Left colon (tissue), 2 donors: ENCODE measurements at regions not wholly inside any gene's neighbourhood (a gene's known extent, or its start where the extent isn't known, plus 50 kb on each side); places are given as distances from the start of the nearest gene placed in this dataset.
A peak's percentile ranks its signal among the peaks of the same experiment; 100 is the strongest.

ENCODE experiments used
- ATAC-seq: fragments of 200-7000 bp; cut with Tn5 transposase; one replicate; pipeline ENCODE4 v1.9.1; 2020; ENCODE audit warnings: mild to moderate bottlenecking, moderate library complexity
- DNase-seq, 2 donors: peaks; one replicate each; pipeline ENCODE4 v3.0.0-alpha.2; 2020
- intact Hi-C, 2 donors: fragments of 100-400 bp; cut with DNase I in 1 of 2; cut with micrococcal nuclease in 1 of 2; formaldehyde crosslinking; loops; one replicate each; pipeline versions ENCODE4 v1.11.2 to v1.14.0; 2022; cut with DNase I, micrococcal nuclease
- donor health status: DM: no; HTN: no; CAD: no.
- donor health status: DM: yes; HTN: yes; CAD: no.

GRCh38 chr10:64080071-64080470 is 558.9 kb downstream of the REEP3 start:
- ATAC-seq (no peak), DNase-seq (no peak)
- intact Hi-C loops: no loop called here

GRCh38 chr10:64081947-64082482 is 560.8 kb downstream of the REEP3 start:
- intact Hi-C loops: no loop called here
- DNase-seq: no peak
- ATAC-seq: peak; percentile 73

GRCh38 chr10:64086083-64086767 is 565.0 kb downstream of the REEP3 start:
- DNase-seq (no peak), ATAC-seq (no peak)
- intact Hi-C loops: no loop called here

GRCh38 chr10:64089648-64090047 is 568.4 kb downstream of the REEP3 start:
- no peak for DNase-seq
- no peak for ATAC-seq
- intact Hi-C loops: no loop called here

GRCh38 chr10:64090865-64091264 is 569.7 kb downstream of the REEP3 start:
- intact Hi-C loops: no loop called here
- ATAC-seq (peak; percentile 29), DNase-seq (no peak)

- intact Hi-C loops: no loop called here
- ATAC-seq (peak; percentile 56), DNase-seq (no peak)
Observed at GRCh38 chr10:64091897-64092296, 570.7 kb downstream of the REEP3 start.

- no peak for ATAC-seq
- DNase-seq: no peak
- intact Hi-C loops: no loop called here
Observed at GRCh38 chr10:64093304-64093703, 572.1 kb downstream of the REEP3 start.

- intact Hi-C loops: no loop called here
- DNase-seq (no peak), ATAC-seq (no peak)
Observed at GRCh38 chr10:64093946-64094535, 572.8 kb downstream of the REEP3 start.

GRCh38 chr10:64096941-64097340 is 575.7 kb downstream of the REEP3 start:
- intact Hi-C loops: no loop called here
- DNase-seq: no peak
- ATAC-seq: no peak

- ATAC-seq (no peak), DNase-seq (no peak)
- intact Hi-C loops: no loop called here
Observed at GRCh38 chr10:64097391-64098122, 576.4 kb downstream of the REEP3 start.

- intact Hi-C loops: no loop called here
- DNase-seq (no peak), ATAC-seq (no peak)
Observed at GRCh38 chr10:64098994-64099393, 577.8 kb downstream of the REEP3 start.

GRCh38 chr10:64101606-64102263 is 580.5 kb downstream of the REEP3 start:
- DNase-seq: no peak
- intact Hi-C loops: no loop called here
- peak; percentile 35 for ATAC-seq

GRCh38 chr10:64102264-64102633 is 581.0 kb downstream of the REEP3 start:
- intact Hi-C loops: no loop called here
- ATAC-seq: peak; percentile 84
- no peak for DNase-seq

- intact Hi-C loops: no loop called here
- DNase-seq (no peak), ATAC-seq (no peak)
Observed at GRCh38 chr10:64102916-64103315, 581.7 kb downstream of the REEP3 start.

GRCh38 chr10:64103750-64104470 is 582.7 kb downstream of the REEP3 start:
- intact Hi-C loops: no loop called here
- DNase-seq: no peak
- no peak for ATAC-seq

GRCh38 chr10:64109926-64110495 is 588.8 kb downstream of the REEP3 start:
- DNase-seq (no peak), ATAC-seq (peak; percentile 82)
- intact Hi-C loops: no loop called here

- peak; percentile 64 for ATAC-seq
- intact Hi-C loops: no loop called here
- no peak for DNase-seq
Observed at GRCh38 chr10:64112701-64113355, 591.6 kb downstream of the REEP3 start.

- ATAC-seq (no peak), DNase-seq (no peak)
- intact Hi-C loops: no loop called here
Observed at GRCh38 chr10:64113375-64113774, 592.2 kb downstream of the REEP3 start.
